ENCODE measurements at regions not wholly inside any gene's neighbourhood (a gene's known extent, or its start where the extent isn't known, plus 50 kb on each side); places are given as distances from the start of the nearest gene placed in this dataset.

GRCh38 chr13:72463561-72463960 is 263.9 kb downstream of the MZT1 start:
- TF ChIP-seq POLR2A (IDR thresholded peaks at IDR 0.05; ENCODE audit: low read length) (no peak), GATA1 (IDR thresholded peaks at IDR 0.05; ENCODE audit: low read depth, low read length) (no peak)

Measured in erythroblast (primary cell).